ENCODE measurements at regions not wholly inside any gene's neighbourhood (a gene's known extent, or its start where the extent isn't known, plus 50 kb on each side); places are given as distances from the start of the nearest gene placed in this dataset.

GRCh38 chr10:44164251-44164956, 220.5 kb downstream of the CXCL12 start:
- Histone ChIP-seq H3K27ac (ENCODE audit: low read depth, low read length) (no peak overlapping the region), H3K36me3 (ENCODE audit: insufficient read depth, low read length) (no peaks in the 10 kb centered on the region), H3K4me3 (ENCODE audit: low read depth in 1 of 2, low read length in 2 of 2) (no peak overlapping the region), H3K4me1 (ENCODE audit: insufficient read depth, low read length) (peaks cover 9% of the 10 kb centered on the region), H3K9me3 (ENCODE audit: low read length) (no peaks in the 10 kb centered on the region), H3K9ac (ENCODE audit: low read length) (no peak overlapping the region), H3K27me3 (ENCODE audit: control insufficient read depth in 1 of 2, insufficient read depth in 2 of 2, low read length in 2 of 2) (no peaks in the 10 kb centered on the region)

GRCh38 chr10:44161184-44161583, 223.7 kb downstream of the CXCL12 start:
- H3K4me3 ChIP-seq (ENCODE audit: low read depth in 1 of 2, low read length in 2 of 2) = no peak overlapping the region
- H3K9me3 ChIP-seq (ENCODE audit: low read length) = no peaks in the 10 kb centered on the region
- no peaks in the 10 kb centered on the region for H3K27me3 ChIP-seq (ENCODE audit: control insufficient read depth in 1 of 2, insufficient read depth in 2 of 2, low read length in 2 of 2)
- H3K9ac ChIP-seq (ENCODE audit: low read length) = no peak overlapping the region
- peaks cover 9% of the 10 kb centered on the region for H3K4me1 ChIP-seq (ENCODE audit: insufficient read depth, low read length)
- H3K27ac ChIP-seq (ENCODE audit: low read depth, low read length) = no peak overlapping the region
- no peaks in the 10 kb centered on the region for H3K36me3 ChIP-seq (ENCODE audit: insufficient read depth, low read length)

GRCh38 chr10:44157574-44157973, 227.3 kb downstream of the CXCL12 start:
- no peak overlapping the region for H3K27ac ChIP-seq (ENCODE audit: low read depth, low read length)

GRCh38 chr10:44154956-44155355, 229.9 kb downstream of the CXCL12 start:
- Histone ChIP-seq H3K36me3 (ENCODE audit: insufficient read depth, low read length) (no peaks in the 10 kb centered on the region), H3K27me3 (ENCODE audit: control insufficient read depth in 1 of 2, insufficient read depth in 2 of 2, low read length in 2 of 2) (no peaks in the 10 kb centered on the region), H3K27ac (ENCODE audit: low read depth, low read length) (no peak overlapping the region)

More at GRCh38 chr10:44157574-44157973, 227.3 kb downstream of the CXCL12 start:
- Histone ChIP-seq H3K27me3 (ENCODE audit: control insufficient read depth in 1 of 2, insufficient read depth in 2 of 2, low read length in 2 of 2) (no peaks in the 10 kb centered on the region), H3K9ac (ENCODE audit: low read length) (no peak overlapping the region), H3K9me3 (ENCODE audit: low read length) (no peaks in the 10 kb centered on the region), H3K36me3 (ENCODE audit: insufficient read depth, low read length) (no peaks in the 10 kb centered on the region), H3K4me1 (ENCODE audit: insufficient read depth, low read length) (peaks cover 9% of the 10 kb centered on the region), H3K4me3 (ENCODE audit: low read depth in 1 of 2, low read length in 2 of 2) (no peak overlapping the region)

GRCh38 chr10:44153918-44154670, 230.8 kb downstream of the CXCL12 start:
- Histone ChIP-seq H3K9ac (ENCODE audit: low read length) (no peak overlapping the region), H3K9me3 (ENCODE audit: low read length) (no peaks in the 10 kb centered on the region), H3K4me1 (ENCODE audit: insufficient read depth, low read length) (no peaks in the 10 kb centered on the region), H3K27ac (ENCODE audit: low read depth, low read length) (no peak overlapping the region), H3K4me3 (ENCODE audit: low read depth in 1 of 2, low read length in 2 of 2) (no peak overlapping the region), H3K27me3 (ENCODE audit: control insufficient read depth in 1 of 2, insufficient read depth in 2 of 2, low read length in 2 of 2) (no peaks in the 10 kb centered on the region), H3K36me3 (ENCODE audit: insufficient read depth, low read length) (no peaks in the 10 kb centered on the region)

More at GRCh38 chr10:44154956-44155355, 229.9 kb downstream of the CXCL12 start:
- no peaks in the 10 kb centered on the region for H3K9me3 ChIP-seq (ENCODE audit: low read length)
- H3K4me3 ChIP-seq (ENCODE audit: low read depth in 1 of 2, low read length in 2 of 2) = no peak overlapping the region
- H3K4me1 ChIP-seq (ENCODE audit: insufficient read depth, low read length) = no peaks in the 10 kb centered on the region
- H3K9ac ChIP-seq (ENCODE audit: low read length) = no peak overlapping the region

- no peaks in the 10 kb centered on the region for H3K9me3 ChIP-seq (ENCODE audit: low read length)
- no peaks in the 10 kb centered on the region for H3K4me1 ChIP-seq (ENCODE audit: insufficient read depth, low read length)
- H3K27me3 ChIP-seq (ENCODE audit: control insufficient read depth in 1 of 2, insufficient read depth in 2 of 2, low read length in 2 of 2) = no peaks in the 10 kb centered on the region
- H3K27ac ChIP-seq (ENCODE audit: low read depth, low read length) = no peak overlapping the region
- no peak overlapping the region for H3K4me3 ChIP-seq (ENCODE audit: low read depth in 1 of 2, low read length in 2 of 2)
- H3K36me3 ChIP-seq (ENCODE audit: insufficient read depth, low read length) = no peaks in the 10 kb centered on the region
- no peak overlapping the region for H3K9ac ChIP-seq (ENCODE audit: low read length)
These were observed 241.3 kb downstream of the CXCL12 start for GRCh38 chr10:44143556-44143955.

- H3K9ac ChIP-seq (ENCODE audit: low read length) = no peak overlapping the region
- H3K4me3 ChIP-seq (ENCODE audit: low read depth in 1 of 2, low read length in 2 of 2) = no peak overlapping the region
- H3K9me3 ChIP-seq (ENCODE audit: low read length) = no peaks in the 10 kb centered on the region
- H3K4me1 ChIP-seq (ENCODE audit: insufficient read depth, low read length) = no peaks in the 10 kb centered on the region
- H3K27me3 ChIP-seq (ENCODE audit: control insufficient read depth in 1 of 2, insufficient read depth in 2 of 2, low read length in 2 of 2) = no peaks in the 10 kb centered on the region
- no peak overlapping the region for H3K27ac ChIP-seq (ENCODE audit: low read depth, low read length)
- no peaks in the 10 kb centered on the region for H3K36me3 ChIP-seq (ENCODE audit: insufficient read depth, low read length)
These were observed 252.3 kb downstream of the CXCL12 start for GRCh38 chr10:44132361-44133289.

- no peaks in the 10 kb centered on the region for H3K4me1 ChIP-seq (ENCODE audit: insufficient read depth, low read length)
- no peak overlapping the region for H3K4me3 ChIP-seq (ENCODE audit: low read depth in 1 of 2, low read length in 2 of 2)
- H3K9me3 ChIP-seq (ENCODE audit: low read length) = no peaks in the 10 kb centered on the region
- no peak overlapping the region for H3K9ac ChIP-seq (ENCODE audit: low read length)
- H3K27me3 ChIP-seq (ENCODE audit: control insufficient read depth in 1 of 2, insufficient read depth in 2 of 2, low read length in 2 of 2) = no peaks in the 10 kb centered on the region
- H3K27ac ChIP-seq (ENCODE audit: low read depth, low read length) = no peak overlapping the region
- H3K36me3 ChIP-seq (ENCODE audit: insufficient read depth, low read length) = no peaks in the 10 kb centered on the region
These were observed 258.6 kb downstream of the CXCL12 start for GRCh38 chr10:44126291-44126717.

- no peaks in the 10 kb centered on the region for H3K9me3 ChIP-seq (ENCODE audit: low read length)
- H3K36me3 ChIP-seq (ENCODE audit: insufficient read depth, low read length) = no peaks in the 10 kb centered on the region
- no peaks in the 10 kb centered on the region for H3K27me3 ChIP-seq (ENCODE audit: control insufficient read depth in 1 of 2, insufficient read depth in 2 of 2, low read length in 2 of 2)
- H3K4me3 ChIP-seq (ENCODE audit: low read depth in 1 of 2, low read length in 2 of 2) = no peak overlapping the region
- no peaks in the 10 kb centered on the region for H3K4me1 ChIP-seq (ENCODE audit: insufficient read depth, low read length)
- H3K9ac ChIP-seq (ENCODE audit: low read length) = no peak overlapping the region
- no peak overlapping the region for H3K27ac ChIP-seq (ENCODE audit: low read depth, low read length)
These were observed 259.0 kb downstream of the CXCL12 start for GRCh38 chr10:44125879-44126278.

GRCh38 chr10:44118500-44118899, 266.4 kb downstream of the CXCL12 start:
- Histone ChIP-seq H3K9me3 (ENCODE audit: low read length) (no peaks in the 10 kb centered on the region), H3K27me3 (ENCODE audit: control insufficient read depth in 1 of 2, insufficient read depth in 2 of 2, low read length in 2 of 2) (no peaks in the 10 kb centered on the region), H3K27ac (ENCODE audit: low read depth, low read length) (no peak overlapping the region), H3K4me1 (ENCODE audit: insufficient read depth, low read length) (no peaks in the 10 kb centered on the region), H3K4me3 (ENCODE audit: low read depth in 1 of 2, low read length in 2 of 2) (no peak overlapping the region), H3K9ac (ENCODE audit: low read length) (no peak overlapping the region), H3K36me3 (ENCODE audit: insufficient read depth, low read length) (no peaks in the 10 kb centered on the region)

GRCh38 chr10:44116474-44116873, 268.4 kb downstream of the CXCL12 start:
- no peak overlapping the region for H3K4me3 ChIP-seq (ENCODE audit: low read depth in 1 of 2, low read length in 2 of 2)
- H3K4me1 ChIP-seq (ENCODE audit: insufficient read depth, low read length) = no peaks in the 10 kb centered on the region
- H3K36me3 ChIP-seq (ENCODE audit: insufficient read depth, low read length) = no peaks in the 10 kb centered on the region
- no peaks in the 10 kb centered on the region for H3K27me3 ChIP-seq (ENCODE audit: control insufficient read depth in 1 of 2, insufficient read depth in 2 of 2, low read length in 2 of 2)
- H3K27ac ChIP-seq (ENCODE audit: low read depth, low read length) = no peak overlapping the region
- H3K9me3 ChIP-seq (ENCODE audit: low read length) = no peaks in the 10 kb centered on the region
- no peak overlapping the region for H3K9ac ChIP-seq (ENCODE audit: low read length)
